RWPE1 (cell line): ENCODE measurements at regions not wholly inside any gene's neighbourhood (a gene's known extent, or its start where the extent isn't known, plus 50 kb on each side); places are given as distances from the start of the nearest gene placed in this dataset.

ENCODE experiments used
- CTCF ChIA-PET: fragments of 350-600 bp; sonication (Branson Sonifier 250); formaldehyde crosslinking; extraction: SDS; loops from one replicate; lab custom pipeline; 2021; lab: Yijun Ruan, JAX
- POLR2A ChIA-PET: fragments of 400-600 bp; formaldehyde crosslinking; extraction: SDS; loops from one replicate; lab custom pipeline; 2020; ENCODE audit warnings: antibody characterized with exemption; ENCODE audit not compliant: low non-redundant PET; lab: Yijun Ruan, JAX
- DNase-seq: peaks from one replicate; pipeline ENCODE4 v3.0.0; 2012; ENCODE audit warnings: low spot score
- H3K27ac ChIP-seq: fragments of 450-650 bp; 2 replicates; pipeline ENCODE4 v1.5.1; 2017
- TF ChIP-seq, protein P1 (sequence below): fragments of 450-650 bp; conservative IDR thresholded peaks from 2 replicates; pipeline ENCODE4 v1.5.1; 2017; ENCODE audit warnings: low read depth, mild to moderate bottlenecking

DNA sequence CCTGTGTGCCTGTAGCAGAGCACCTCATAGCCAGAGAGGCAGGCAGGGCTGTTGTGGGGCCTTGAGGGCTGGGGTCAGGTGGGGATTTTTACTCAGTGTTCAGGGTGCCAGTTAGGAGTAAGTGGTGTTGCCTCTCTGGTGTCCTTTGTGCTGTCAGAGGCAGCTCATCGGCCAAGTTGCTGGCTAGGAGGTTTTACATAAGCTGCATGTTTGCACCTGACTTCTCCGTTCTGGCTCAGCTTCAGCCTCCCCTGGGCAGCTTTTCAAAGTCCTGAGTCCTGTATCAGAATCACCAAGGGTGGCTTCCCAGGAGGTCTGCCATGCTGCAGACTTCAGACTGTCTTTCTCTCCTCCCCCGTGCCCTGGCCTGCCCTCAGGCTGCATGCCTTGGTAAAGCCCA, 242.6 kb upstream of the TPM1 start:
- CTCF ChIA-PET: interaction anchor here (0.6 kb wide), 1 partner anchor 67 kb away, joined by 3 read pairs; no protein-coding TSS in a partner anchor

DNA sequence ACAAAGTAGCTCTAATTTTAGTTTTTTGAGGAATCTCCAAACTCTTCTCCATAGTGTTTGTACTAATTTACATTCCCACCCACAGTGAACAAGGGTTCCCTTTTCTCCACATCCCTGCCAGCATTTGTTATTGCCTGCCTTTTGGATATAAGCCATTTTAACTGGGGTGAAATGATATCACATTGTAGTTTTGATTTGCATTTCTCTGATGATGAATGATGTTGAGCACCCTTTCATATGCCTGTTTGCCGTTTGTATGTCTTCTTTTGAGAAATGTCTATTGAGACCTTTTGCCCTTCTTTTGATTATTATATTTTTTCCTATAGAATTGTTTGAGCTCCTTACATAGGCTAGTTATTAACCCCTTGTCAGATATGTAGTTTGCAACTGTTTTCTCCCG, 239.9 kb upstream of the TPM1 start:
- TF ChIP-seq, protein P1, sequence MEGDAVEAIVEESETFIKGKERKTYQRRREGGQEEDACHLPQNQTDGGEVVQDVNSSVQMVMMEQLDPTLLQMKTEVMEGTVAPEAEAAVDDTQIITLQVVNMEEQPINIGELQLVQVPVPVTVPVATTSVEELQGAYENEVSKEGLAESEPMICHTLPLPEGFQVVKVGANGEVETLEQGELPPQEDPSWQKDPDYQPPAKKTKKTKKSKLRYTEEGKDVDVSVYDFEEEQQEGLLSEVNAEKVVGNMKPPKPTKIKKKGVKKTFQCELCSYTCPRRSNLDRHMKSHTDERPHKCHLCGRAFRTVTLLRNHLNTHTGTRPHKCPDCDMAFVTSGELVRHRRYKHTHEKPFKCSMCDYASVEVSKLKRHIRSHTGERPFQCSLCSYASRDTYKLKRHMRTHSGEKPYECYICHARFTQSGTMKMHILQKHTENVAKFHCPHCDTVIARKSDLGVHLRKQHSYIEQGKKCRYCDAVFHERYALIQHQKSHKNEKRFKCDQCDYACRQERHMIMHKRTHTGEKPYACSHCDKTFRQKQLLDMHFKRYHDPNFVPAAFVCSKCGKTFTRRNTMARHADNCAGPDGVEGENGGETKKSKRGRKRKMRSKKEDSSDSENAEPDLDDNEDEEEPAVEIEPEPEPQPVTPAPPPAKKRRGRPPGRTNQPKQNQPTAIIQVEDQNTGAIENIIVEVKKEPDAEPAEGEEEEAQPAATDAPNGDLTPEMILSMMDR: no peak
- POLR2A ChIA-PET: no interaction called here
- no peak overlapping the region for H3K27ac ChIP-seq
- no peak for DNase-seq
- CTCF ChIA-PET: interaction anchor here (0.6 kb wide), 1 partner anchor 60 kb away, joined by 3 read pairs; no protein-coding TSS in a partner anchor

More for the DNA sequence above, 242.6 kb upstream of the TPM1 start:
- no peak overlapping the region for H3K27ac ChIP-seq
- POLR2A ChIA-PET: interaction anchor here (0.6 kb wide), 1 partner anchor 37 kb away, joined by 4 read pairs; no protein-coding TSS in a partner anchor
- TF ChIP-seq, protein P1: no peak
- no peak for DNase-seq

GRCh38 chr15:62803856-62804400, 238.6 kb upstream of the TPM1 start:
- CTCF ChIA-PET: no interaction called here

DNA sequence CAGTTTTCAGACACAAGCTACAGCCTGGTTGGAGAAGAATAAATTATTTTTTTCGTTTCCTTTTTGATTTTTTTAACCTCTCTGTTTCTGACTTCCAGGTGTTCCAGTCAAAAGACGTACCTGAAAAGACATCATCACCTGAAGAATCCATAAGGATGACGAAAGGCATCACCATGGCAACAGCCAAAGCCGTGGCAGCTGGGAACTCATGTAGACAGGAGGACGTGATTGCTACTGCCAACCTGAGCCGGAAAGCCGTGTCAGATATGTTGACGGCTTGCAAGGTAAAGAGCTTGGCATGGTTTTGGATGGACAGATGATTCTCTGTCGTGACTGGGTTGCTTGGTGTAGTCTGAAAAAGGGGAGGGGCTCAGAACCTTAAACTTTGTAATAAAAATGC, 237.0 kb upstream of the TPM1 start:
- POLR2A ChIA-PET: no interaction called here
- no peak for DNase-seq

More at GRCh38 chr15:62803856-62804400, 238.6 kb upstream of the TPM1 start:
- no peak overlapping the region for H3K27ac ChIP-seq
- TF ChIP-seq, protein P1: no peak
- no peak for DNase-seq
- POLR2A ChIA-PET: no interaction called here

GRCh38 chr15:62807539-62808130, 234.9 kb upstream of the TPM1 start:
- ChIA-PET POLR2A (no interaction called here), CTCF (no interaction called here)
- DNase-seq: no peak
- H3K27ac ChIP-seq: no peak overlapping the region
- TF ChIP-seq, protein P1: no peak

More for the DNA sequence above, 237.0 kb upstream of the TPM1 start:
- H3K27ac ChIP-seq: no peak overlapping the region
- TF ChIP-seq, protein P1: no peak
- CTCF ChIA-PET: no interaction called here

DNA sequence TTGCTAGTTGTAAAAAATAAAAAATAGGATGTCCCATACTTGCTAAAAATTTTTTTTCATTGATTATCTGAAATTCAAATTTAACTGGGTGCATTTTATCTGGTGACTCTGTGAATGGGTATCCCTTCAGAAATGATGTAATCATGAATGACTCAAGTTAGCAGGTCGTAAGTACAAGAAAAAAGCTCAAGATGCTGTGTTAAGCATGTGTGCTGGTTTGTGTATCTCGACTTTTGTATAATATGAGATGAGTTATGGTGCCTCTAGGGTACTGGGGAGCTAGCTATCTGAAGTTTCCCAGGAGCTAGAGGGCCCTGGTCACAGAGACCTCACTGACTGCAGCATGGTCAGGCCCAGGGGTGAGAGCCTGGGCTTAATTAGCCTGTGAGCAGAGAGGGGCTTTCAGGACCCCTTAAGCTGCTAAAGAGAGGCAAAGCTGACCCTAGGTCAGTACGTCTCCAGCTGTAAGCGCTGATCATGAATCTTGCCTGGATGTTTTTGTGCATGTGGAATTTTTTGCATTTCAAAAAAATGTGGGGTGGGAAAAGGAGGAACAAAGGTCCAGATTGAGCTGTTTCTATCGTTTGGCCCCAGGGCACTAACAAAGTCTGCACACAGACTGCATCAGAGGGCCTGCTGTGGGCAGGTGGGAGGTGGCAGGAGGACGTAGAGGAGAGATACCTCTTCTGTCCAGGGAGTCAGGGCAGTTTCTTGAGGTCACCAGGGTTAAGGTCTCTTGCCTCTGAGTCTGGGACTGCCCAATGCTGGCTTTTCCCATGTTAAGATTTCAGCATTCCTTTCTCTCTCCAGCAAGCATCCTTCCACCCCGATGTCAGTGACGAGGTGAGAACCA, 233.2 kb upstream of the TPM1 start:
- no peak overlapping the region for H3K27ac ChIP-seq
- ChIA-PET CTCF (interaction anchor here (0.8 kb wide), 1 partner anchor 40 kb away, joined by 3 read pairs; no protein-coding TSS in a partner anchor), POLR2A (no interaction called here)
- TF ChIP-seq, protein P1: no peak
- DNase-seq: peak; percentile 21
